ENCODE measurements at regions not wholly inside any gene's neighbourhood (a gene's known extent, or its start where the extent isn't known, plus 50 kb on each side); places are given as distances from the start of the nearest gene placed in this dataset.
"Not testable (repeated sequence)": the region's sequence is repeated elsewhere in the genome, so short reads cannot be mapped to it uniquely, and the experiment has no call there.

DNA sequence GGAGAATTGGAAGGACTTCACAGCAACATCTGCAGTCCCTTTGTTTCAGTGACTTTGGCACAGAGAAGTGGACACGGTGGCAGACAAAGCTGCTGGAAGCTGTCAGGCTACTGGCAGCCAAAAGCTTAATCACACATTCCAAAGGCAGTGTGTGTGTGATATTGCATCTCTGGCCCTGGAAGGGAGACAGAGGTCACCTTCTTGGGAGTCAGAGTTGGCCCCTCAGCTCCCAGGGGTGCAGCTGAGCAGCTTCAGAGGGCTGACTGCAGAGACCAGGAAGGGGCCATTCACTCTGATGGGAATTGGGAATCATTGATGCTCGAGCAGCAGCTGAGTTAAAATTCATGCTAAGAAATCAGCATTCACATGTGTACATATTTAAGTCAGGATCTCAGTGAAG, 115.7 kb upstream of the PDCD2 start:
- not testable (repeated sequence) for TF ChIP-seq ZNF408 (CRISPR knock-in tag; IDR thresholded peaks at IDR 0.05; ENCODE audit: low read depth); KDM4B (IDR thresholded peaks at IDR 0.05; ENCODE audit: borderline replicate concordance in 2 of 2, low read depth in 1 of 2); SP1 (CRISPR knock-in tag; IDR thresholded peaks at IDR 0.05); SPI1 (IDR thresholded peaks at IDR 0.05; ENCODE audit: borderline replicate concordance, low read depth, low read length)
- TF ChIP-seq, protein P1, sequence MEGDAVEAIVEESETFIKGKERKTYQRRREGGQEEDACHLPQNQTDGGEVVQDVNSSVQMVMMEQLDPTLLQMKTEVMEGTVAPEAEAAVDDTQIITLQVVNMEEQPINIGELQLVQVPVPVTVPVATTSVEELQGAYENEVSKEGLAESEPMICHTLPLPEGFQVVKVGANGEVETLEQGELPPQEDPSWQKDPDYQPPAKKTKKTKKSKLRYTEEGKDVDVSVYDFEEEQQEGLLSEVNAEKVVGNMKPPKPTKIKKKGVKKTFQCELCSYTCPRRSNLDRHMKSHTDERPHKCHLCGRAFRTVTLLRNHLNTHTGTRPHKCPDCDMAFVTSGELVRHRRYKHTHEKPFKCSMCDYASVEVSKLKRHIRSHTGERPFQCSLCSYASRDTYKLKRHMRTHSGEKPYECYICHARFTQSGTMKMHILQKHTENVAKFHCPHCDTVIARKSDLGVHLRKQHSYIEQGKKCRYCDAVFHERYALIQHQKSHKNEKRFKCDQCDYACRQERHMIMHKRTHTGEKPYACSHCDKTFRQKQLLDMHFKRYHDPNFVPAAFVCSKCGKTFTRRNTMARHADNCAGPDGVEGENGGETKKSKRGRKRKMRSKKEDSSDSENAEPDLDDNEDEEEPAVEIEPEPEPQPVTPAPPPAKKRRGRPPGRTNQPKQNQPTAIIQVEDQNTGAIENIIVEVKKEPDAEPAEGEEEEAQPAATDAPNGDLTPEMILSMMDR (IDR thresholded peaks at IDR 0.05 in 2 of 3, conservative IDR thresholded peaks at IDR 0.05 in 1 of 3; ENCODE audit: insufficient read depth in 2 of 3, low read depth in 1 of 3, low read length in 3 of 3), result not testable (repeated sequence)
- TF ChIP-seq, protein P2, sequence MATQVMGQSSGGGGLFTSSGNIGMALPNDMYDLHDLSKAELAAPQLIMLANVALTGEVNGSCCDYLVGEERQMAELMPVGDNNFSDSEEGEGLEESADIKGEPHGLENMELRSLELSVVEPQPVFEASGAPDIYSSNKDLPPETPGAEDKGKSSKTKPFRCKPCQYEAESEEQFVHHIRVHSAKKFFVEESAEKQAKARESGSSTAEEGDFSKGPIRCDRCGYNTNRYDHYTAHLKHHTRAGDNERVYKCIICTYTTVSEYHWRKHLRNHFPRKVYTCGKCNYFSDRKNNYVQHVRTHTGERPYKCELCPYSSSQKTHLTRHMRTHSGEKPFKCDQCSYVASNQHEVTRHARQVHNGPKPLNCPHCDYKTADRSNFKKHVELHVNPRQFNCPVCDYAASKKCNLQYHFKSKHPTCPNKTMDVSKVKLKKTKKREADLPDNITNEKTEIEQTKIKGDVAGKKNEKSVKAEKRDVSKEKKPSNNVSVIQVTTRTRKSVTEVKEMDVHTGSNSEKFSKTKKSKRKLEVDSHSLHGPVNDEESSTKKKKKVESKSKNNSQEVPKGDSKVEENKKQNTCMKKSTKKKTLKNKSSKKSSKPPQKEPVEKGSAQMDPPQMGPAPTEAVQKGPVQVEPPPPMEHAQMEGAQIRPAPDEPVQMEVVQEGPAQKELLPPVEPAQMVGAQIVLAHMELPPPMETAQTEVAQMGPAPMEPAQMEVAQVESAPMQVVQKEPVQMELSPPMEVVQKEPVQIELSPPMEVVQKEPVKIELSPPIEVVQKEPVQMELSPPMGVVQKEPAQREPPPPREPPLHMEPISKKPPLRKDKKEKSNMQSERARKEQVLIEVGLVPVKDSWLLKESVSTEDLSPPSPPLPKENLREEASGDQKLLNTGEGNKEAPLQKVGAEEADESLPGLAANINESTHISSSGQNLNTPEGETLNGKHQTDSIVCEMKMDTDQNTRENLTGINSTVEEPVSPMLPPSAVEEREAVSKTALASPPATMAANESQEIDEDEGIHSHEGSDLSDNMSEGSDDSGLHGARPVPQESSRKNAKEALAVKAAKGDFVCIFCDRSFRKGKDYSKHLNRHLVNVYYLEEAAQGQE (IDR thresholded peaks at IDR 0.05; ENCODE audit: borderline replicate concordance), result not testable (repeated sequence)
- TF ChIP-seq, protein P2 (CRISPR knock-in tag; IDR thresholded peaks at IDR 0.05; ENCODE audit: low read depth), result not testable (repeated sequence)

Measured in K562 (cell line).